HL-60 (cell line): ENCODE measurements at regions not wholly inside any gene's neighbourhood (a gene's known extent, or its start where the extent isn't known, plus 50 kb on each side); places are given as distances from the start of the nearest gene placed in this dataset.

Source experiments
- CTCF ChIP-seq: IDR thresholded peaks from one replicate; pipeline ENCODE4 v1.5.1; 2011; ENCODE audit warnings: low read length, control low read depth, inconsistent platforms; ENCODE audit not compliant: insufficient read depth
- GABPA ChIP-seq: IDR thresholded peaks from 2 replicates; pipeline ENCODE4 v1.6.1; 2012; ENCODE audit warnings: low read depth
- POLR2AphosphoS5 ChIP-seq: IDR thresholded peaks from 2 replicates; pipeline ENCODE4 v1.6.1; 2012; ENCODE audit warnings: low read depth
- REST ChIP-seq: IDR thresholded peaks from 2 replicates; pipeline ENCODE4 v1.6.1; 2012; ENCODE audit warnings: low read depth; ENCODE audit not compliant: insufficient replicate concordance

GRCh38 chr13:62093984-62094780 lies 678.5 kb upstream of the PCDH20 start:
- TF ChIP-seq CTCF, result no peak
- no peak for TF ChIP-seq POLR2AphosphoS5
- TF ChIP-seq REST, result no peak
- no peak for TF ChIP-seq GABPA
